ENCODE measurements at regions not wholly inside any gene's neighbourhood (a gene's known extent, or its start where the extent isn't known, plus 50 kb on each side); places are given as distances from the start of the nearest gene placed in this dataset.
A peak's percentile ranks its signal among the peaks of the same experiment; 100 is the strongest.
"Not testable (repeated sequence)": the region's sequence is repeated elsewhere in the genome, so short reads cannot be mapped to it uniquely, and the experiment has no call there.

- DNase-seq (ENCODE audit: low spot score): no peak
Observed at GRCh38 chr3:70486414-70487017, 174.1 kb upstream of the MDFIC2 start.

DNA sequence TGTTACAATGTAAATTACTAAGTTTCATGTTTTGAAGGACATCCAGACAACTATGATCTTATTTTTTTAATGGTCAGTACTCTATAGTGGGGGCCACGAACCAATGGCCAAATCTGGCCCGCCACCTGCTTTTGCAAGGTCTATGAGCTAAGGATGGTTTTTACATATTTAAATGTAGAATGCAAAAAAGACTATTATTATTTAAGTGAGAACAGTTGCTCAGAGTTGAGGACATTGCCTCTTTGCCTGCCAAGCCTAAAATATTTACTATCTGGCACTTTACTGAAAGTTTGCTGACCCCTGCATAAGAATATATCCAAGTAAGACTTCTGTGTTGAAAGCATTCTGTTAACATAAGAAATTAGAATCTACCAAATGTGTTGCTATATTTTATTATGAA is 163.7 kb upstream of the MDFIC2 start:
- no peak for DNase-seq (ENCODE audit: low spot score)

- no peak for DNase-seq (ENCODE audit: low spot score)
Observed at GRCh38 chr3:70471464-70472342, 159.3 kb upstream of the MDFIC2 start.

DNA sequence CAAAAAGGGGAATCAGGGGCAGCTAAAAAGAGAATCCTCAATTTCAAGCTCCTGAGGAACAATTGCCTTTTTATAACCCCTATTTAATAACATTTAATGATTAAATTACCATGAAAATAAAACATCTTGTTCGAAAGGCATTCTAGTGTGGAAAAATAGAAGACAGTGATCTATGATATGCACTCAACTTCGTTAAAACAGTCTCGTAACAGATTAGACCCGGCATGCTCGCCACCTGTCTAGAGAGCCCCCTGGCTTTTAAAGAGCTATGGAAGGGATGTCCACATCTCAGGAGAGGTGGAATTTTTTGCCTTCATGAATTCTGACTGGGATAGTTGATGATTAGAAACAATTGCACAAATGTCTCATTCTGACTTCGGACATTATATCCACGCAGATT is 153.7 kb upstream of the MDFIC2 start:
- DNase-seq (ENCODE audit: low spot score): no peak

GRCh38 chr3:70464876-70465275 is 152.4 kb upstream of the MDFIC2 start:
- DNase-seq (ENCODE audit: low spot score): no peak

DNA sequence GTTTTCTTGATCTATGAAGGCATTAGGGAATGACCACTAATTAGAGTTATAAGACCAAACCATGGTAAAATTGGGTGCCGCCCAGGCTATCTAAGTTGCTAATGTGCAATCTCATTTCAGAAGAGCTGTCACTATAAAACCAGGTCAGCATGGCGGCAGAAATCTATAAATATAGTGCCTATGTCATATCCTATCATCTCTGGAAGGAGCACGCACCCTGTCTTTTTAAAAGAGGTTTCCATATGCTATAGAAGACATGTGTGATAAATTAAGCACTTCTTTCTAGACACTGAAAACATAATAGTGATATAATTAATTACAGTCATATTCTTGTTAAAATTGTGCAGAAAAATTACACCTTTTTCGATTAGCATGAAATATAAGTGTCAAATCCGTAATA is 152.0 kb upstream of the MDFIC2 start:
- DNase-seq (ENCODE audit: low spot score): no peak

- not testable (repeated sequence) for DNase-seq (ENCODE audit: low spot score)
Observed at GRCh38 chr3:70450220-70450619, 137.8 kb upstream of the MDFIC2 start.

DNA sequence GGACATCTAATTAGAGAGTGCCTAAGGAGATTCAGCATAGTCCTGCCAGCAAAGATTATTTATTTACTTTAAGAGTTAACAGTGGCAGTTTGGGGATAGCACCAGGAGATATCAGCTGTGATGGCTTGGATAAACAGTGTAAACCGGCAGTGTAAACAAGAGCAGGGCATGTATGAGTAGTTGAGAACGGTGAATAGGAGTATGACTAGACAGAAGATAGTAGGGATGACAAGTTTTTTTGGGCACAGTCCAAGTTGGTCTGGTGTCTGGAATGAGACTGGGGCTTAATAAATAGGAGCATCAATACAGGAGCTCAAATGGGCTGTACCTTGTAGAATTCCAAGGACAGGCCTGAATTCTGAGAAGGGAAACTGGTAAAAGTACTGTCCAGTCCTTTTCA is 123.0 kb upstream of the MDFIC2 start:
- DNase-seq (ENCODE audit: low spot score): not testable (repeated sequence)

GRCh38 chr3:70433091-70433490 is 120.7 kb upstream of the MDFIC2 start:
- DNase-seq (ENCODE audit: low spot score): no peak

DNA sequence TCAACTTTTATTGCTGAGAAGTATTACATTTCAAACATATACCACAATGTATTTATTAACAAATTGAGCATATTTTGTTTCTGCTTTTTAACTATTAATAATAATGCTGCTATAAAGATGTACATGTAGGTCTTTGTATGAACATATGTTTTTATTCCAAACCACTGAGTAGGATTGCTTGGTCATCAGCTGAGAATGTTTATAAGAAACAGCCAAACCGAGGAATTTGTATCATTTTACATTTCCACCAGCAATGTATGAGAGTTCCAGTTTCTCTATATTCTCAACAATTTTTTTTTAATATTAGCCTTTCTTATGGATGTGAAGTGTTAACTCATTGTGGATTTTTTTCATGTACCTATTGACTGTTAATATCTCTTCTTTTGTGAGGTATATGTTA is 119.5 kb upstream of the MDFIC2 start:
- no peak for DNase-seq (ENCODE audit: low spot score)

GRCh38 chr3:70426071-70426470 is 113.6 kb upstream of the MDFIC2 start:
- DNase-seq (ENCODE audit: low spot score): no peak

DNA sequence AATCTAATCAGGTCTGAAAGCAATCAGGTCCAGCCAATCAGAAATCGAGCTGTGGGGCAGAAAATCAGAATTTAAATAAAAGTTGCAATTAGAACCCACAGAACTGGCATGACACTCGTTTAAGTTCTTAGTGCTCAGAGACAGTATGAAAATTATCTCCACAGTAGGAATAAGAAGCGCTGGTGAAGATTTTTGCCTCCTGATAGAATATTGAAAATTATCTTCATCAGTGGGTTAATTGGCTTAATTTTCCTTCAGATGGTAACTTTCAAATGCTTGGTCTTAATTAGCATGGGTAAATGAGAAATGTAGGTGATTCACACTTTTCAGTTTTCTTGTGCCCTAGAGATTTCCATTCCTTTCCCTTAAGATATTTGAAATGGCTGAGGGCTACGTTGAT is 109.1 kb upstream of the MDFIC2 start:
- no peak for DNase-seq (ENCODE audit: low spot score)

DNA sequence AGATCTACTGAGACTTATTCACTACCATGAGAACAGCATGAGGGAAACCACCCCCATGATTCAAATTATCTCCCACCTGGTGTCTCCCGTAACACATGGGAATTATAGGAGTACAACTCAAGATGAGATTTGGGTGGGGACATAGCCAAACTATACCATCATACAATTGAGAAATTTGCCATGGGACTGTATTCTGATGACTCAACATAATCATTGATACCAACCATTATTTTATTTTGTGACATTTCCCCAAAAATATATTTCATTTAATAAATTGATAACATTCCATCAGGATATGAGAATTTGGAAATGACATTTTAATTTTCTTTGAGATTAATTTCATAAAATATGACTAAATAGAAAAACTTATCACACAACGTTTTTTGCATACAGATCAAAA is 96.6 kb upstream of the MDFIC2 start:
- DNase-seq (ENCODE audit: low spot score): no peak

DNA sequence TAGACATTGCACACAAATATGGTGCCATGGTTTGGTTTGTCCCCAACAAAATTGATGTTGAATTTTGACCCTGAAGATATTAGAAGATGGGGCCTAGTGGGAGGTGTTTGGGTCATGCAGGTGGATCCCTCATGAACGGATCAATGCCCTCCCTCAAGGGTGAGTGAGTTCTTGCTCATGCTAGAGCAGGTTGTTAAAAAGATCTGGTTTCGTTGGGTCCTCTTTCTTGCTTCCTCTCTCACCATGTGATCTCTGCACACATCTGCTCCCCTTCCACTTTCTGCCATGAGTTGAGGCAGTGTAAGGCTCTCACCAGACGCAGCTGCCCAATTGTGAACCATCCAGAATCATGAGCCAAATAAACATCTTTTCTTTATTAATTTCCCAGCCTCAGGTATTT is 87.8 kb upstream of the MDFIC2 start:
- DNase-seq (ENCODE audit: low spot score): no peak

- DNase-seq (ENCODE audit: low spot score): peak; percentile 4
Observed at GRCh38 chr3:70393881-70394612, 81.6 kb upstream of the MDFIC2 start.

- no peak for DNase-seq (ENCODE audit: low spot score)
Observed at GRCh38 chr3:70392227-70392626, 79.8 kb upstream of the MDFIC2 start.

GRCh38 chr3:70387889-70388288 is 75.5 kb upstream of the MDFIC2 start:
- no peak for DNase-seq (ENCODE audit: low spot score)

DNA sequence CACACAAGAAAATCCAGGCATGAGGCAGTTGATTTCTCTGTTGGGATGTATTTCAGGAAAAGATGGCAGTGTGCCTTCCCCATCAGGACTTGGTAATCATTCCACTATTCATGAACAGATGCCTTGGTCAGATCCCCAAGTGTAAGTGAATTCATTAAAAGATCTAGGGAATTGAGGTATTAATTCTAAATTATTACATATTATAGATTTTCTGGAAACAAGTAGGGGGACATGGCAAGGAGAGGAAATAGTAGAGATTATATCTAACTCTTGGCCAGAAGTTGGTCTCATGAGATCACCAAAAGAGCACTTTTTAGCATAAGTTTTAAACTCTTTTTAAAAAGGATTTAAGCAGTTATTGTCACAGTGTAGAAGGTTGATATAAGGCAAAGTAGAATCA is 74.4 kb upstream of the MDFIC2 start:
- DNase-seq (ENCODE audit: low spot score): no peak

DNA sequence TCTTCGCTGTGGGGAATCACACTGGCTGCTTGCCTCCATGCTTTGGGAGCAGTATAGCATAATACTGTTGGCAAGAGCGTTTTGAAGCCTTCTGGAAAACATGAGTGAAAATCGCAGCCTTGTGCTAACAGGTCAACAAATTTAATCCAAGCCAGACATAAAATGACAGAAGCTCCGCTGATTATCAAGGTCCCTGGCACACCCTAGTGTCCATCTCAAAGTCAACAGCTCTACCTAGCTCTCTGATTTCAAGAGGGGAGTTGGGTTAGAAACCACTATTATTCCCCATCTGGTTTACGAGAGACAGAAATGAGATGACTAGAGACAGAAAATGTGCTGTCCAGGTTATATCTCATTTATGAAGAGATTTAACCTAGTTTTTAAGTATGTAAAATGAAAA is 73.6 kb upstream of the MDFIC2 start:
- DNase-seq (ENCODE audit: low spot score): no peak

- no peak for DNase-seq (ENCODE audit: low spot score)
Observed at GRCh38 chr3:70383360-70383831, 71.0 kb upstream of the MDFIC2 start.

DNA sequence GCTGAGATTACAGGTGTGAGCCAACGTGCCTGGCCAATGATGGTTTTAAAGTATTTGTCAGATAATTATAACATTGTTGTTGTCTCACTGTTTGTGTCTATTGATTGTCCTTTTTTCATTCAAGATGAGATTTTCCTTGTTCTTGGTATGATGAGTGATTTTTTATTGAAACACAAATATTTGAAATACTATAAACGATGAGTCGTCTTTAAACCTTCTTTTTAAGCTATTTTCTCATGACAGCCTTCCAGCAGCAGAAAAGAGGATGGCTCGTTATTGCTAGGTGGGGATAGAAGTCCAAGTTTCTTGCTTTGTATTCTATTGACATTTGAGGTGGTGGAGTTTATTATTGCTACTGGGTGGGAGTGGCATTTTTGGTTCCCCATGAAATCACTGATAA is 61.7 kb upstream of the MDFIC2 start:
- no peak for DNase-seq (ENCODE audit: low spot score)

Measured in HuH-7.5 (cell line).